H1 (cell line): ENCODE measurements at regions not wholly inside any gene's neighbourhood (a gene's known extent, or its start where the extent isn't known, plus 50 kb on each side); places are given as distances from the start of the nearest gene placed in this dataset.

Experiments used
- ASH2L ChIP-seq: fragments of 200-600, 300-600 bp; sonication (generic); IDR thresholded peaks from one replicate; pipeline ENCODE4 v1.7.1; 2017; ENCODE audit warnings: low read length
- GABPA ChIP-seq: IDR thresholded peaks from 2 replicates; pipeline ENCODE4 v1.6.1; 2011; ENCODE audit warnings: mild to moderate bottlenecking, low read length, moderate library complexity, borderline replicate concordance; ENCODE audit not compliant: insufficient read depth
- RNF2 ChIP-seq: fragments of 200-900, 300-1000 bp; sonication (generic); IDR thresholded peaks from 2 replicates; pipeline ENCODE4 v1.7.1; 2016; ENCODE audit warnings: borderline replicate concordance, low read depth, mild to moderate bottlenecking, antibody characterized with exemption, low read length; ENCODE audit not compliant: poor library complexity, severe bottlenecking; ENCODE audit errors: missing control alignments
- SAP30 ChIP-seq: fragments of 300-600 bp; sonication (generic); IDR thresholded peaks from 2 replicates; pipeline ENCODE4 v1.7.1; 2012; ENCODE audit warnings: low read length, moderate library complexity, mild to moderate bottlenecking, inconsistent platforms; ENCODE audit not compliant: insufficient read depth, insufficient replicate concordance
- SP1 ChIP-seq: IDR thresholded peaks from 2 replicates; pipeline ENCODE4 v1.6.1; 2011; ENCODE audit warnings: low read depth, low read length
- SRF ChIP-seq: IDR thresholded peaks from 2 replicates; pipeline ENCODE4 v1.6.1; 2011; ENCODE audit warnings: mild to moderate bottlenecking, low read depth, low read length, moderate library complexity
- SUZ12 ChIP-seq: fragments of 200-600 bp; sonication (generic); IDR thresholded peaks from 2 replicates; pipeline ENCODE4 v1.6.1; 2012; ENCODE audit warnings: mild to moderate bottlenecking, inconsistent platforms, low read length, moderate library complexity, mixed read lengths
- TCF12 ChIP-seq: IDR thresholded peaks from 2 replicates; pipeline ENCODE4 v1.6.1; 2011; ENCODE audit warnings: low read depth, mild to moderate bottlenecking, low read length
- TEAD4 ChIP-seq: IDR thresholded peaks from 2 replicates; pipeline ENCODE4 v1.6.1; 2012; ENCODE audit warnings: low read depth, low read length, inconsistent platforms, mixed read lengths
- TF ChIP-seq, protein P1 (sequence below): fragments of 300-600 bp; sonication (generic); IDR thresholded peaks from 2 replicates; pipeline ENCODE4 v1.7.1; 2012; ENCODE audit warnings: low read length, moderate library complexity, mild to moderate bottlenecking, inconsistent platforms; ENCODE audit not compliant: insufficient replicate concordance

DNA sequence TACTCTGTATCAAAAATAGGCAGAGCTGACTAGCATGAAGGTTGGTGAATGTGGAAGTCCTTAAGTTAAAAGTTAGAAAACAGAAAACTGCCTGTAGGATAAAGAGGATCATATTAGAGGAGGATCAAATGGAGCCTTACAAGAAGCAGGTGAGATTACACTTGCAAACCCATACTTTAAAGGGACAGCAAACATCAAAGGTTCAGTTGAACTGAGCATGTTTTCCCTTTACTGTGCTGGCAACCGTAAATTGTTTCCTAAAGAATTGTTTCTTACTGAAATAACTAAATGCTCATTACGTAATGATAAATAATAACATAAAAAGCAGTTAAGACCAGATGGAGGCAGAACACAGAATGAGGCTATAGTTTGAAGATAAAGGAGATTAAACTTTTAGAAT, 465.3 kb upstream of the FTMT start (continued):
- TF ChIP-seq, protein P1, sequence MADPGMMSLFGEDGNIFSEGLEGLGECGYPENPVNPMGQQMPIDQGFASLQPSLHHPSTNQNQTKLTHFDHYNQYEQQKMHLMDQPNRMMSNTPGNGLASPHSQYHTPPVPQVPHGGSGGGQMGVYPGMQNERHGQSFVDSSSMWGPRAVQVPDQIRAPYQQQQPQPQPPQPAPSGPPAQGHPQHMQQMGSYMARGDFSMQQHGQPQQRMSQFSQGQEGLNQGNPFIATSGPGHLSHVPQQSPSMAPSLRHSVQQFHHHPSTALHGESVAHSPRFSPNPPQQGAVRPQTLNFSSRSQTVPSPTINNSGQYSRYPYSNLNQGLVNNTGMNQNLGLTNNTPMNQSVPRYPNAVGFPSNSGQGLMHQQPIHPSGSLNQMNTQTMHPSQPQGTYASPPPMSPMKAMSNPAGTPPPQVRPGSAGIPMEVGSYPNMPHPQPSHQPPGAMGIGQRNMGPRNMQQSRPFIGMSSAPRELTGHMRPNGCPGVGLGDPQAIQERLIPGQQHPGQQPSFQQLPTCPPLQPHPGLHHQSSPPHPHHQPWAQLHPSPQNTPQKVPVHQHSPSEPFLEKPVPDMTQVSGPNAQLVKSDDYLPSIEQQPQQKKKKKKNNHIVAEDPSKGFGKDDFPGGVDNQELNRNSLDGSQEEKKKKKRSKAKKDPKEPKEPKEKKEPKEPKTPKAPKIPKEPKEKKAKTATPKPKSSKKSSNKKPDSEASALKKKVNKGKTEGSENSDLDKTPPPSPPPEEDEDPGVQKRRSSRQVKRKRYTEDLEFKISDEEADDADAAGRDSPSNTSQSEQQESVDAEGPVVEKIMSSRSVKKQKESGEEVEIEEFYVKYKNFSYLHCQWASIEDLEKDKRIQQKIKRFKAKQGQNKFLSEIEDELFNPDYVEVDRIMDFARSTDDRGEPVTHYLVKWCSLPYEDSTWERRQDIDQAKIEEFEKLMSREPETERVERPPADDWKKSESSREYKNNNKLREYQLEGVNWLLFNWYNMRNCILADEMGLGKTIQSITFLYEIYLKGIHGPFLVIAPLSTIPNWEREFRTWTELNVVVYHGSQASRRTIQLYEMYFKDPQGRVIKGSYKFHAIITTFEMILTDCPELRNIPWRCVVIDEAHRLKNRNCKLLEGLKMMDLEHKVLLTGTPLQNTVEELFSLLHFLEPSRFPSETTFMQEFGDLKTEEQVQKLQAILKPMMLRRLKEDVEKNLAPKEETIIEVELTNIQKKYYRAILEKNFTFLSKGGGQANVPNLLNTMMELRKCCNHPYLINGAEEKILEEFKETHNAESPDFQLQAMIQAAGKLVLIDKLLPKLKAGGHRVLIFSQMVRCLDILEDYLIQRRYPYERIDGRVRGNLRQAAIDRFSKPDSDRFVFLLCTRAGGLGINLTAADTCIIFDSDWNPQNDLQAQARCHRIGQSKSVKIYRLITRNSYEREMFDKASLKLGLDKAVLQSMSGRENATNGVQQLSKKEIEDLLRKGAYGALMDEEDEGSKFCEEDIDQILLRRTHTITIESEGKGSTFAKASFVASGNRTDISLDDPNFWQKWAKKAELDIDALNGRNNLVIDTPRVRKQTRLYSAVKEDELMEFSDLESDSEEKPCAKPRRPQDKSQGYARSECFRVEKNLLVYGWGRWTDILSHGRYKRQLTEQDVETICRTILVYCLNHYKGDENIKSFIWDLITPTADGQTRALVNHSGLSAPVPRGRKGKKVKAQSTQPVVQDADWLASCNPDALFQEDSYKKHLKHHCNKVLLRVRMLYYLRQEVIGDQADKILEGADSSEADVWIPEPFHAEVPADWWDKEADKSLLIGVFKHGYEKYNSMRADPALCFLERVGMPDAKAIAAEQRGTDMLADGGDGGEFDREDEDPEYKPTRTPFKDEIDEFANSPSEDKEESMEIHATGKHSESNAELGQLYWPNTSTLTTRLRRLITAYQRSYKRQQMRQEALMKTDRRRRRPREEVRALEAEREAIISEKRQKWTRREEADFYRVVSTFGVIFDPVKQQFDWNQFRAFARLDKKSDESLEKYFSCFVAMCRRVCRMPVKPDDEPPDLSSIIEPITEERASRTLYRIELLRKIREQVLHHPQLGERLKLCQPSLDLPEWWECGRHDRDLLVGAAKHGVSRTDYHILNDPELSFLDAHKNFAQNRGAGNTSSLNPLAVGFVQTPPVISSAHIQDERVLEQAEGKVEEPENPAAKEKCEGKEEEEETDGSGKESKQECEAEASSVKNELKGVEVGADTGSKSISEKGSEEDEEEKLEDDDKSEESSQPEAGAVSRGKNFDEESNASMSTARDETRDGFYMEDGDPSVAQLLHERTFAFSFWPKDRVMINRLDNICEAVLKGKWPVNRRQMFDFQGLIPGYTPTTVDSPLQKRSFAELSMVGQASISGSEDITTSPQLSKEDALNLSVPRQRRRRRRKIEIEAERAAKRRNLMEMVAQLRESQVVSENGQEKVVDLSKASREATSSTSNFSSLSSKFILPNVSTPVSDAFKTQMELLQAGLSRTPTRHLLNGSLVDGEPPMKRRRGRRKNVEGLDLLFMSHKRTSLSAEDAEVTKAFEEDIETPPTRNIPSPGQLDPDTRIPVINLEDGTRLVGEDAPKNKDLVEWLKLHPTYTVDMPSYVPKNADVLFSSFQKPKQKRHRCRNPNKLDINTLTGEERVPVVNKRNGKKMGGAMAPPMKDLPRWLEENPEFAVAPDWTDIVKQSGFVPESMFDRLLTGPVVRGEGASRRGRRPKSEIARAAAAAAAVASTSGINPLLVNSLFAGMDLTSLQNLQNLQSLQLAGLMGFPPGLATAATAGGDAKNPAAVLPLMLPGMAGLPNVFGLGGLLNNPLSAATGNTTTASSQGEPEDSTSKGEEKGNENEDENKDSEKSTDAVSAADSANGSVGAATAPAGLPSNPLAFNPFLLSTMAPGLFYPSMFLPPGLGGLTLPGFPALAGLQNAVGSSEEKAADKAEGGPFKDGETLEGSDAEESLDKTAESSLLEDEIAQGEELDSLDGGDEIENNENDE: no peak
- no peak for TF ChIP-seq RNF2
- TF ChIP-seq SUZ12: no peak
- TF ChIP-seq TCF12: no peak
- no peak for TF ChIP-seq ASH2L
- TF ChIP-seq GABPA: no peak
- TF ChIP-seq SAP30: no peak
- TF ChIP-seq TEAD4: no peak
- no peak for TF ChIP-seq SP1
- TF ChIP-seq SRF: no peak
- TF ChIP-seq, all 59 proteins: peak for 0
